ENCODE measurements at regions not wholly inside any gene's neighbourhood (a gene's known extent, or its start where the extent isn't known, plus 50 kb on each side); places are given as distances from the start of the nearest gene placed in this dataset.

DNA sequence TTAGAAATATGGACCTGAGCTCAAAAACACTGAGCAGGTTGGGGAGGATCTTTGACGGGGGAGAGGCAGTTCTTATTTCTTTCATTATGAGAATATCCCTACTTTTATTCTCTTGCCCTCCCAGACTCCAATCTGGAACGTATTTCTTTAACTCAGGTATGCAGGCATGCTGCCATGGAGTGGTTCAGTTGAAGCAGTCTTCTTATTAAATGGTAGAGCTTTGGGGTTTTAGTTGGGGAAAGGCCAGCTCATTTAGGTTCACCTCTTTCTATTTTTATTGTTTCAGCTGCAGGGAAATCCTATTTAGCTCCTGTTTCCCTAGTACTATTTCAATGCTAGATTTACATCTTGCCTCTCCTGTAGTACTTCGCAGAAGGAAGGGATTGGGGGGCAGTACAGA is 198.9 kb downstream of the TTLL7 start:
- no peak for TF ChIP-seq NFE2L2 (IDR thresholded peaks at IDR 0.05; ENCODE audit: low read depth, low read length)
- TF ChIP-seq, protein P1, sequence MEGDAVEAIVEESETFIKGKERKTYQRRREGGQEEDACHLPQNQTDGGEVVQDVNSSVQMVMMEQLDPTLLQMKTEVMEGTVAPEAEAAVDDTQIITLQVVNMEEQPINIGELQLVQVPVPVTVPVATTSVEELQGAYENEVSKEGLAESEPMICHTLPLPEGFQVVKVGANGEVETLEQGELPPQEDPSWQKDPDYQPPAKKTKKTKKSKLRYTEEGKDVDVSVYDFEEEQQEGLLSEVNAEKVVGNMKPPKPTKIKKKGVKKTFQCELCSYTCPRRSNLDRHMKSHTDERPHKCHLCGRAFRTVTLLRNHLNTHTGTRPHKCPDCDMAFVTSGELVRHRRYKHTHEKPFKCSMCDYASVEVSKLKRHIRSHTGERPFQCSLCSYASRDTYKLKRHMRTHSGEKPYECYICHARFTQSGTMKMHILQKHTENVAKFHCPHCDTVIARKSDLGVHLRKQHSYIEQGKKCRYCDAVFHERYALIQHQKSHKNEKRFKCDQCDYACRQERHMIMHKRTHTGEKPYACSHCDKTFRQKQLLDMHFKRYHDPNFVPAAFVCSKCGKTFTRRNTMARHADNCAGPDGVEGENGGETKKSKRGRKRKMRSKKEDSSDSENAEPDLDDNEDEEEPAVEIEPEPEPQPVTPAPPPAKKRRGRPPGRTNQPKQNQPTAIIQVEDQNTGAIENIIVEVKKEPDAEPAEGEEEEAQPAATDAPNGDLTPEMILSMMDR (conservative IDR thresholded peaks at IDR 0.05; ENCODE audit: low read depth, low read length) = no peak
